H1 (cell line): ENCODE measurements at regions not wholly inside any gene's neighbourhood (a gene's known extent, or its start where the extent isn't known, plus 50 kb on each side); places are given as distances from the start of the nearest gene placed in this dataset.

Experiments
- SP1 ChIP-seq: IDR thresholded peaks from 2 replicates; pipeline ENCODE4 v1.6.1; 2011; ENCODE audit warnings: low read depth, low read length

DNA sequence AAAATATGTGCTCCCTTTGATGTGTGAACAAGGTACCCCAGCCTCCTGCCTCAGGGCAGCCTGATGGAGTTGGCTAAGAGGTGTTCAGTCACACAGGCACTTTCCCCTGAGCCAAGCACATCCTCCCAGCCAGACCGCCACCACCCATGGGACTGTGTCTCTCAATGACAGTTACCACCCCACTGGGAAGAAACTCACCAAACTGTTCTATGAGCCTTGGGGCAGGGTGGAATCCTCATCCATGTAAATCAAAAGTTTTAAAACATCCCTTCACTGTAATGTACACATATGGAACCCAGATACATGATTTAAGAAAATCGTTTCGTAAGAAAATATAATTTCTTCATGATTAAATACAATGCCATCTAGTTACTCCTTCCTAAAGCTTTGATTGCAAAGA is 138.4 kb upstream of the LSM14A start (continued):
- TF ChIP-seq SP1: no peak
